Lower lobe of right lung (tissue), 2 donors: ENCODE measurements at regions not wholly inside any gene's neighbourhood (a gene's known extent, or its start where the extent isn't known, plus 50 kb on each side); places are given as distances from the start of the nearest gene placed in this dataset.
"Not testable (repeated sequence)": the region's sequence is repeated elsewhere in the genome, so short reads cannot be mapped to it uniquely, and the experiment has no call there.

Experiments used
- ATAC-seq, 2 donors: fragments of 200-7000 bp; cut with Tn5 transposase; one replicate each; pipeline ENCODE4 v1.9.1; 2020 to 2022; ENCODE audit warnings: mild to moderate bottlenecking in 2 of 2, moderate library complexity in 2 of 2
- DNase-seq: peaks from one replicate; pipeline ENCODE4 v3.0.0-alpha.2; 2020
- H3K27ac ChIP-seq: fragments of 200-600 bp; one replicate; pipeline ENCODE4 v1.8.0; 2022
- H3K27me3 ChIP-seq: fragments of 200-600 bp; one replicate; pipeline ENCODE4 v1.8.0; 2022; ENCODE audit warnings: low read depth
- H3K36me3 ChIP-seq: fragments of 200-600 bp; one replicate; pipeline ENCODE4 v1.8.0; 2022; ENCODE audit warnings: mild to moderate bottlenecking
- H3K4me1 ChIP-seq: fragments of 200-600 bp; one replicate; pipeline ENCODE4 v1.8.0; 2022
- H3K4me3 ChIP-seq: fragments of 200-600 bp; one replicate; pipeline ENCODE4 v1.8.0; 2022; ENCODE audit warnings: mild to moderate bottlenecking
- H3K9me3 ChIP-seq: fragments of 200-600 bp; one replicate; pipeline ENCODE4 v1.8.0; 2022
- intact Hi-C: fragments of 100-400 bp; cut with DNase I; formaldehyde crosslinking; loops from one replicate; pipeline ENCODE4 v1.11.0; 2022
- TF ChIP-seq, protein P1 (sequence below): fragments of 200-600 bp; IDR thresholded peaks from one replicate; pipeline ENCODE4 v1.8.0; 2022; ENCODE audit warnings: antibody characterized with exemption, mild to moderate bottlenecking
- donor health status: DM: no; HTN: yes; CAD: no; lungs with severe emphysema.

DNA sequence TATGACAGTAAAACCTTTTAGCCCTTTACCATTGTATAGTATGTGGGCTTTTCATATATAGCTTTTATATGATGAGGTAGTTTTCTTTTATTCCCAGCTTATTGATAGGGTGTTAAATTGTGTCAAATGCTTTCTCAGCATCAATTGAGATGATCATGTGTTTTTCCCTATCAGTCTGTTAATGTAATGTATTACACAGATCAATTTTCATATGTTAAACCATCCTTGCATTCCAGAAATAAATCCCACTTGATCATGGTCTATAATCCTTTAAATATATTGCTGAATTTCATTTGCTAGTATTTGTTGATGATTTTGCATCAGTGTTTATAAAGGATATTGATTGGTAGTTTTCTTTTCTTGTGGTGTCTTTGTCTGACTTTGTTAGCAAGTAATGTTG, 603.9 kb downstream of the TRHDE start:
- DNase-seq: no peak
- no peak for ATAC-seq
- no peaks in the 10 kb centered on the region for H3K27me3 ChIP-seq
- no peak overlapping the region for H3K27ac ChIP-seq
- no peak overlapping the region for H3K4me3 ChIP-seq
- TF ChIP-seq, protein P1, sequence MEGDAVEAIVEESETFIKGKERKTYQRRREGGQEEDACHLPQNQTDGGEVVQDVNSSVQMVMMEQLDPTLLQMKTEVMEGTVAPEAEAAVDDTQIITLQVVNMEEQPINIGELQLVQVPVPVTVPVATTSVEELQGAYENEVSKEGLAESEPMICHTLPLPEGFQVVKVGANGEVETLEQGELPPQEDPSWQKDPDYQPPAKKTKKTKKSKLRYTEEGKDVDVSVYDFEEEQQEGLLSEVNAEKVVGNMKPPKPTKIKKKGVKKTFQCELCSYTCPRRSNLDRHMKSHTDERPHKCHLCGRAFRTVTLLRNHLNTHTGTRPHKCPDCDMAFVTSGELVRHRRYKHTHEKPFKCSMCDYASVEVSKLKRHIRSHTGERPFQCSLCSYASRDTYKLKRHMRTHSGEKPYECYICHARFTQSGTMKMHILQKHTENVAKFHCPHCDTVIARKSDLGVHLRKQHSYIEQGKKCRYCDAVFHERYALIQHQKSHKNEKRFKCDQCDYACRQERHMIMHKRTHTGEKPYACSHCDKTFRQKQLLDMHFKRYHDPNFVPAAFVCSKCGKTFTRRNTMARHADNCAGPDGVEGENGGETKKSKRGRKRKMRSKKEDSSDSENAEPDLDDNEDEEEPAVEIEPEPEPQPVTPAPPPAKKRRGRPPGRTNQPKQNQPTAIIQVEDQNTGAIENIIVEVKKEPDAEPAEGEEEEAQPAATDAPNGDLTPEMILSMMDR: no peak
- peaks cover 12% of the 10 kb centered on the region for H3K9me3 ChIP-seq
- intact Hi-C loops: no loop called here
- H3K4me1 ChIP-seq: no peaks in the 10 kb centered on the region
- no peaks in the 10 kb centered on the region for H3K36me3 ChIP-seq

DNA sequence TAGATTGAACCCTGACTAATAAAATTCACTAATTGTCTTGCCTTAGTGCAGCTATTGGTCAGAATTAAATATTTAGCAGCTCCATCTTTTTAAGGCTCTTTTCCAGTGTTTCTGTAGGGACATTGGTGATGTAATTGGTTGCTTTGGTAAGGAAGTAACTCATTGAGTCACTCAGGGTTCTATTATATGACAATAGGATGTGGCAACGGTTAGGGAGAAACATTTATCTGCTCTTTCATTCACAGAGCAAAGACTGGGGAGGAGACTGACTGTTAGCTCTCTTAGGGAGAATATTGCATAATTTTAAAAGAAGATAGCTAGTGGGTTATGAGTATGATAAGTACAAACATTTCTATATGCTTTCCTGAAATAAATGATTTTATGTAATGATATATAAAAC, 616.5 kb downstream of the TRHDE start:
- TF ChIP-seq, protein P1: no peak
- Histone ChIP-seq H3K36me3 (no peaks in the 10 kb centered on the region), H3K27ac (no peak overlapping the region), H3K4me3 (no peak overlapping the region), H3K9me3 (no peaks in the 10 kb centered on the region), H3K4me1 (no peaks in the 10 kb centered on the region), H3K27me3 (no peaks in the 10 kb centered on the region)
- DNase-seq: no peak
- ATAC-seq: no peak
- intact Hi-C loops: no loop called here

DNA sequence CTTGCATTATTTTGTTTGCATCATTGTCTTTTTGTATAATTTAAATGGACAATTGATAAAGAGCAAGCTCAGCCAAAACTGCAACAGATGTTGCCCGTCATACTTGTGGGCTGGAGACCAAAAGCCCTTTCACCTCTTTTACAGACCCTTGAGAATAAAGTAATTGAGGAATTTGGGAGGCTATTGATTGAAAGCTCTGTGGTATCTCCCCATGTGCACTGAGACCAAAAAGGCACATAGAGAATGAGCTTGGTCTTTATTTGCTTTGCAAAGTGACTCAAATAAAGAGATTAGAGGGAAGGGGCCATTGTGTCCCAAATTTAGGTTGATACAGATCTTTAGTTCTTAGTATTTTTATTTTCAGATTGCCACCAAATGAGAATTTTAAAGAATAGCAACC, 617.6 kb downstream of the TRHDE start:
- Histone ChIP-seq H3K27ac (no peak overlapping the region), H3K36me3 (no peaks in the 10 kb centered on the region), H3K4me3 (no peak overlapping the region), H3K4me1 (no peaks in the 10 kb centered on the region), H3K9me3 (no peaks in the 10 kb centered on the region), H3K27me3 (no peaks in the 10 kb centered on the region)
- no peak for ATAC-seq
- intact Hi-C loops: no loop called here
- TF ChIP-seq, protein P1: no peak
- no peak for DNase-seq

DNA sequence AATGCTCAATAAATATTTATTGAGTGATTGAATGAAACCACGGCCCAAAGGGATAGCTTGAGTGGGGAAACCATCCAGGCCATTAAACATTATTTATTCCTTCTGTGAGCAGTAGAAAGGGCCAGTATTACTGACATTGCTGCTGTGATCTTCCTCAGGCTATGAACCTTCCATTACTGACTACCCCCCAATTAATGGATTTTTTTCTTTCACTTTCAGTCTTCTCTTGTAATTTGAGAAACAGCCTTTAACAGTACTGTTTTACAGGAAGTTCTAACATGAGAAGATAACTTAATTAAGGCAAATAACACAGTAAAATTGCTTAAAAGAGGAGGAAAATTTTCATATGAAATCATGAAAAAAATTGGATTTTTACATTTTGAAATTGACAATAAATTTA, 629.5 kb downstream of the TRHDE start:
- intact Hi-C loops: no loop called here
- ATAC-seq (no peak), DNase-seq (no peak)
- Histone ChIP-seq H3K27ac (no peak overlapping the region), H3K4me3 (no peak overlapping the region), H3K4me1 (no peaks in the 10 kb centered on the region), H3K9me3 (no peaks in the 10 kb centered on the region), H3K36me3 (no peaks in the 10 kb centered on the region), H3K27me3 (no peaks in the 10 kb centered on the region)
- TF ChIP-seq, protein P1: no peak

DNA sequence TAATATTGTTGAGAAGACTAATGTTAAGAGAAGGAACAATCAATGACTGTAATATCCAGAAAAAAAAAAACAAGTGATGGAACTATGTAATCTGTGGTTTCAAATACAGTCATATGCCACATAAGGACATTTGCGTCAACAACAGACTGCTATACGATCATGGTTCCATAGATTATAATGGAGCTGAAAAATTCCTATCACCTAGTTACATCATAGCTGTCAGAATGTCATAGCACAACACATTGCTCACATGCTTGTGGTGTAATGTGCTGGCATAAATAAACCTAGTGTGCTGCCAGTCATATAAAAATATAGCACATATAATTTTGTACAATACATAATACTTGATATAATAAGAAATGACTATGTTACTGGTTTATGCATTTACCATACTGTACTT, 653.5 kb downstream of the TRHDE start:
- Histone ChIP-seq H3K4me1 (no peaks in the 10 kb centered on the region), H3K27ac (no peak overlapping the region), H3K4me3 (no peak overlapping the region), H3K27me3 (no peaks in the 10 kb centered on the region), H3K9me3 (no peaks in the 10 kb centered on the region), H3K36me3 (no peaks in the 10 kb centered on the region)
- ATAC-seq (no peak), DNase-seq (no peak)
- intact Hi-C loops: no loop called here
- TF ChIP-seq, protein P1: no peak

DNA sequence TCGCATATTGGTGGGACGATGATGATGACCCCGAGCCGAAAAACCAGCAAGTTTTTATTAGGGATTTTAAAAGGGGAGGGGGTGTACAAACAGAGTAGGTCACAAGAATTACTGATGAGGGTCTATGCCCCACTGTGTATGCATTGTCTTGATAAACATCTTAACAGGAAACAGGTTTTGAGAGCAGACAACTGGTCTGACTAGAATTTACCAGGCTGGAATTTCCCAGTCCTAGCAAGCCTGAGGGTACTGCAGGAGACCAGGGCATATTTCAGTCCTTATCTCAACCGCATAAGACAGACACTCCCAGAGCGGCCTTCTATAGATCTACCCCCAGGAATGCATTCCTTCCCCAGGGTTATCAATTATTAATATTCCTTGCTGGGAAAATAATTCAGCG, 659.7 kb downstream of the TRHDE start:
- H3K9me3 ChIP-seq, DNase-seq, H3K27ac ChIP-seq, intact Hi-C loops, H3K27me3 ChIP-seq, H3K4me3 ChIP-seq, H3K4me1 ChIP-seq, H3K36me3 ChIP-seq, ATAC-seq: not testable (repeated sequence)
